Activated CD4-positive, alpha-beta T cell treated with anti-CD3 and anti-CD28 coated beads, Interleukin-2, amount 10 ng/mL, durations not matched to agents 24 days and 14 days (primary cell): ENCODE measurements at regions not wholly inside any gene's neighbourhood (a gene's known extent, or its start where the extent isn't known, plus 50 kb on each side); places are given as distances from the start of the nearest gene placed in this dataset.

ENCODE experiments used
- DNase-seq: peaks from one replicate; pipeline ENCODE4 v3.0.0; 2022
- H3K27ac Mint-ChIP-seq: one replicate; pipeline ENCODE4 v1.8.0; 2022; ENCODE audit warnings: mild to moderate bottlenecking, mixed read lengths
- H3K27me3 Mint-ChIP-seq: one replicate; pipeline ENCODE4 v1.8.0; 2022; ENCODE audit warnings: mixed read lengths
- H3K36me3 Mint-ChIP-seq: one replicate; pipeline ENCODE4 v1.8.0; 2022; ENCODE audit warnings: low read depth, mild to moderate bottlenecking, mixed read lengths
- H3K4me1 Mint-ChIP-seq: one replicate; pipeline ENCODE4 v1.8.0; 2021; ENCODE audit warnings: mixed read lengths
- H3K4me3 Mint-ChIP-seq: one replicate; pipeline ENCODE4 v1.8.0; 2022; ENCODE audit warnings: mild to moderate bottlenecking, moderate library complexity, mixed read lengths
- H3K9me3 Mint-ChIP-seq: one replicate; pipeline ENCODE4 v1.8.0; 2021; ENCODE audit warnings: mixed read lengths
- intact Hi-C: fragments of 100-400 bp; cut with micrococcal nuclease; formaldehyde crosslinking; loops from one replicate; pipeline ENCODE4 v1.15.1; 2023

GRCh38 chr5:123266365-123266764, 156.8 kb downstream of the CEP120 start:
- Mint-ChIP-seq H3K27ac (no peak overlapping the region), H3K27me3 (no peaks in the 10 kb centered on the region), H3K9me3 (no peaks in the 10 kb centered on the region), H3K4me3 (no peak overlapping the region), H3K36me3 (no peaks in the 10 kb centered on the region), H3K4me1 (no peaks in the 10 kb centered on the region)
- intact Hi-C loops: no loop called here
- DNase-seq: no peak

- Mint-ChIP-seq H3K4me3 (no peak overlapping the region), H3K9me3 (no peaks in the 10 kb centered on the region), H3K36me3 (no peaks in the 10 kb centered on the region), H3K27me3 (no peaks in the 10 kb centered on the region), H3K27ac (no peak overlapping the region), H3K4me1 (no peaks in the 10 kb centered on the region)
- intact Hi-C loops: no loop called here
- DNase-seq: no peak
These were observed 157.7 kb downstream of the CEP120 start for GRCh38 chr5:123265551-123265950.

GRCh38 chr5:123264394-123264793, 158.8 kb downstream of the CEP120 start:
- Mint-ChIP-seq H3K4me1 (no peaks in the 10 kb centered on the region), H3K36me3 (no peaks in the 10 kb centered on the region), H3K4me3 (no peak overlapping the region), H3K9me3 (no peaks in the 10 kb centered on the region), H3K27ac (no peak overlapping the region), H3K27me3 (no peaks in the 10 kb centered on the region)
- intact Hi-C loops: loop anchor here (1.0 kb wide), 1 partner anchor 39 kb away; no protein-coding TSS in a partner anchor
- DNase-seq: no peak

- no peaks in the 10 kb centered on the region for H3K4me1 Mint-ChIP-seq
- no peak for DNase-seq
- H3K27me3 Mint-ChIP-seq: no peaks in the 10 kb centered on the region
- no peak overlapping the region for H3K27ac Mint-ChIP-seq
- H3K4me3 Mint-ChIP-seq: no peak overlapping the region
- no peaks in the 10 kb centered on the region for H3K36me3 Mint-ChIP-seq
- intact Hi-C loops: loop anchor here (1.0 kb wide), 1 partner anchor 39 kb away; no protein-coding TSS in a partner anchor
- H3K9me3 Mint-ChIP-seq: no peaks in the 10 kb centered on the region
These were observed 159.3 kb downstream of the CEP120 start for GRCh38 chr5:123263859-123264258.

- Mint-ChIP-seq H3K27me3 (no peaks in the 10 kb centered on the region), H3K36me3 (no peaks in the 10 kb centered on the region), H3K4me1 (no peaks in the 10 kb centered on the region), H3K27ac (no peak overlapping the region), H3K4me3 (no peak overlapping the region), H3K9me3 (no peaks in the 10 kb centered on the region)
- DNase-seq: no peak
- intact Hi-C loops: no loop called here
These were observed 160.9 kb downstream of the CEP120 start for GRCh38 chr5:123262216-123262823.

GRCh38 chr5:123261752-123262151, 161.5 kb downstream of the CEP120 start:
- no peaks in the 10 kb centered on the region for H3K27me3 Mint-ChIP-seq
- no peak overlapping the region for H3K27ac Mint-ChIP-seq
- no peaks in the 10 kb centered on the region for H3K4me1 Mint-ChIP-seq
- no peak overlapping the region for H3K4me3 Mint-ChIP-seq
- intact Hi-C loops: no loop called here
- no peaks in the 10 kb centered on the region for H3K36me3 Mint-ChIP-seq
- no peaks in the 10 kb centered on the region for H3K9me3 Mint-ChIP-seq
- no peak for DNase-seq

- no peak overlapping the region for H3K4me3 Mint-ChIP-seq
- no peak overlapping the region for H3K27ac Mint-ChIP-seq
- H3K36me3 Mint-ChIP-seq: no peaks in the 10 kb centered on the region
- H3K4me1 Mint-ChIP-seq: no peaks in the 10 kb centered on the region
- no peaks in the 10 kb centered on the region for H3K27me3 Mint-ChIP-seq
- no peak for DNase-seq
- peaks cover 4% of the 10 kb centered on the region for H3K9me3 Mint-ChIP-seq
- intact Hi-C loops: no loop called here
These were observed 160.4 kb downstream of the PRDM6 start for GRCh38 chr5:123249446-123249845.

- H3K27ac Mint-ChIP-seq: no peak overlapping the region
- no peaks in the 10 kb centered on the region for H3K27me3 Mint-ChIP-seq
- no peaks in the 10 kb centered on the region for H3K36me3 Mint-ChIP-seq
- intact Hi-C loops: no loop called here
- DNase-seq: no peak
- no peaks in the 10 kb centered on the region for H3K9me3 Mint-ChIP-seq
- no peak overlapping the region for H3K4me3 Mint-ChIP-seq
- H3K4me1 Mint-ChIP-seq: no peaks in the 10 kb centered on the region
These were observed 156.6 kb downstream of the PRDM6 start for GRCh38 chr5:123245689-123246088.

- intact Hi-C loops: no loop called here
- no peak for DNase-seq
- Mint-ChIP-seq H3K4me3 (no peak overlapping the region), H3K4me1 (no peaks in the 10 kb centered on the region), H3K9me3 (no peaks in the 10 kb centered on the region), H3K27me3 (no peaks in the 10 kb centered on the region), H3K27ac (no peak overlapping the region), H3K36me3 (no peaks in the 10 kb centered on the region)
These were observed 155.4 kb downstream of the PRDM6 start for GRCh38 chr5:123244458-123244857.
